Heart left ventricle (tissue), 16 donors: ENCODE measurements at regions not wholly inside any gene's neighbourhood (a gene's known extent, or its start where the extent isn't known, plus 50 kb on each side); places are given as distances from the start of the nearest gene placed in this dataset.
"Not testable (repeated sequence)": the region's sequence is repeated elsewhere in the genome, so short reads cannot be mapped to it uniquely, and the experiment has no call there.

Experiments
- ATAC-seq, 4 donors: fragments of 200-7000 bp; cut with Tn5 transposase; one replicate each; pipeline ENCODE4 v1.9.1; 2020 to 2022; ENCODE audit warnings: moderate library complexity in 4 of 4, mild to moderate bottlenecking in 3 of 4, moderate number of reproducible peaks in 1 of 4
- DNase-seq, 5 donors: peaks; one replicate each; pipeline ENCODE4 v3.0.0-alpha.2; 2020
- H3K27ac ChIP-seq, 12 donors: fragments of 200-600 bp; sonication (generic) in 4 of 12; one replicate each; pipeline versions ENCODE4 v1.5.0 to v1.8.0; 2016 to 2022; ENCODE audit warnings: mild to moderate bottlenecking in 2 of 12
- H3K27me3 ChIP-seq, 9 donors: fragments of 200-600 bp; sonication (generic) in 2 of 9; one replicate each; pipeline versions ENCODE4 v1.5.1 to v1.8.0; 2016 to 2022; ENCODE audit warnings: mild to moderate bottlenecking in 3 of 9
- H3K36me3 ChIP-seq, 9 donors: fragments of 200-600 bp; sonication (generic) in 2 of 9; one replicate each; pipeline versions ENCODE4 v1.5.0 to v1.8.0; 2018 to 2022; ENCODE audit warnings: mild to moderate bottlenecking in 2 of 9
- H3K4me1 ChIP-seq, 12 donors: fragments of 200-600 bp; sonication (generic) in 4 of 12; one replicate each; pipeline versions ENCODE4 v1.5.0 to v1.8.0; 2016 to 2022; ENCODE audit warnings: mild to moderate bottlenecking in 3 of 12
- H3K4me3 ChIP-seq, 12 donors: fragments of 200-600 bp; sonication (generic) in 4 of 12; one replicate each; pipeline versions ENCODE4 v1.5.0 to v1.8.0; 2017 to 2022; ENCODE audit warnings: mild to moderate bottlenecking in 9 of 12, moderate library complexity in 4 of 12
- H3K9me3 ChIP-seq, 12 donors: fragments of 200-600 bp; sonication (generic) in 4 of 12; one replicate each; pipeline versions ENCODE4 v1.5.0 to v1.8.0; 2016 to 2022; ENCODE audit warnings: mild to moderate bottlenecking in 1 of 12
- POLR2A ChIP-seq, 2 donors: fragments of 450-650 bp; IDR thresholded peaks; one replicate each; pipeline ENCODE4 v1.6.1; 2017; ENCODE audit warnings: antibody characterized with exemption in 2 of 2, mild to moderate bottlenecking in 2 of 2, moderate library complexity in 2 of 2
- WGBS, 4 donors: extraction: QIAGEN DNeasy Blood & Tissue Kit in 2 of 4; methylation state at CpG; one replicate each; pipeline versions ENCODE4 v1.1.5 to v1.1.7; 2013 to 2018; 5-methylcytosine and 5-hydroxymethylcytosine counted together
- intact Hi-C, 10 donors: fragments of 100-400 bp; cut with DNase I; formaldehyde crosslinking; loops; one replicate each; pipeline versions ENCODE4 v1.11.1 to v1.14.2; 2022
- TF ChIP-seq, protein P1 (sequence below), 12 donors: fragments of 200-600 bp; sonication (generic) in 4 of 12; IDR thresholded peaks; one replicate each; pipeline versions ENCODE4 v1.5.0 to v1.8.0; 2018 to 2022; ENCODE audit warnings: antibody characterized with exemption in 12 of 12, mild to moderate bottlenecking in 5 of 12
- donor health status: ischemic (EF 13 %, LVEDD 7.1; RV severe dilation, severe dysfunction).
- donor health status: healthy with polysubstance abuse.
- donor health status: DM: no; HTN: yes; CAD: no.
- donor health status: DM: no; HTN: no; CAD: no.
- donor health status: ischemic (EF 25% LVEDD 6.9; RV normal size, moderate dysfunction).
- donor health status: ischemic (EF 25% LVEDD 5.7; RV mildly dilated, moderate dysfunction).
- donor health status: healthy.
- donor health status: DM: yes; HTN: yes; CAD: no.
- donor health status: ischemic (EF 35%, LVEDD 5.7; RV mildly dilated, moderate dysfunction).
- donor health status: nonischemic (EF 11% LVEDD 7.7; RV severe dilation, severe dysfunction).
- donor health status: DM: yes; HTN: yes; CAD: no.
- donor health status: PGD.
- donor health status: ischemic (EF 29% LVEDD 5.4; RV normal size, mild dysfunction).
- donor health status: nonischemic (EF 23%, LVEDD 6.1; RV moderate dilation, normal function).

DNA sequence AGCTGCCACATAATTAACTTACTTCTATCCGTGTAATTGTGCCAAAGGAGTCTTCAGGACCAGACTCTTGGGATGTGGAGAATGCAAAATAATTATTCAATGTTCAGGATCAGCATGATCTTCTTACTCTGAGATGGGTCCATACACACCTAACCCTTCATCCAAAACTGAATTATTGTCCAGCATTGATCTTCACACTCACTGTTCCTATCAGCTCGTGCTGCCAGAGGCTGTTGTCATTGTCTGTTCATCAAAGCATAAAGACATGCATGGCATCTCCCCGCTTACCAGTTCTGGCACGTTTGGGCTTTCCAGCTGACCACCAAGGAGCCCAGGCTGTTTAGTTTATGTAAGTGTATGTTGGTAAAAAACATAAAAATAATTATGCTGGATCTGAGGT lies 1090.7 kb downstream of the DNAJB9 start:
- no peak for TF ChIP-seq POLR2A (IDR thresholded peaks at IDR 0.05)
- TF ChIP-seq, protein P1, sequence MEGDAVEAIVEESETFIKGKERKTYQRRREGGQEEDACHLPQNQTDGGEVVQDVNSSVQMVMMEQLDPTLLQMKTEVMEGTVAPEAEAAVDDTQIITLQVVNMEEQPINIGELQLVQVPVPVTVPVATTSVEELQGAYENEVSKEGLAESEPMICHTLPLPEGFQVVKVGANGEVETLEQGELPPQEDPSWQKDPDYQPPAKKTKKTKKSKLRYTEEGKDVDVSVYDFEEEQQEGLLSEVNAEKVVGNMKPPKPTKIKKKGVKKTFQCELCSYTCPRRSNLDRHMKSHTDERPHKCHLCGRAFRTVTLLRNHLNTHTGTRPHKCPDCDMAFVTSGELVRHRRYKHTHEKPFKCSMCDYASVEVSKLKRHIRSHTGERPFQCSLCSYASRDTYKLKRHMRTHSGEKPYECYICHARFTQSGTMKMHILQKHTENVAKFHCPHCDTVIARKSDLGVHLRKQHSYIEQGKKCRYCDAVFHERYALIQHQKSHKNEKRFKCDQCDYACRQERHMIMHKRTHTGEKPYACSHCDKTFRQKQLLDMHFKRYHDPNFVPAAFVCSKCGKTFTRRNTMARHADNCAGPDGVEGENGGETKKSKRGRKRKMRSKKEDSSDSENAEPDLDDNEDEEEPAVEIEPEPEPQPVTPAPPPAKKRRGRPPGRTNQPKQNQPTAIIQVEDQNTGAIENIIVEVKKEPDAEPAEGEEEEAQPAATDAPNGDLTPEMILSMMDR (IDR thresholded peaks at IDR 0.05): no peak
- intact Hi-C loops: no loop called here
- Histone ChIP-seq H3K36me3 (no peaks in the 10 kb centered on the region), H3K4me1 (no peaks in the 10 kb centered on the region), H3K27ac (no peak overlapping the region), H3K9me3 (no peaks in the 10 kb centered on the region), H3K27me3 (no peaks in the 10 kb centered on the region), H3K4me3 (no peak overlapping the region)
- ATAC-seq (no peak), DNase-seq (no peak)
- 64 to 72% (median 65%) methylated on average over 4 of the region's 4 CpGs for WGBS, 4 donors

DNA sequence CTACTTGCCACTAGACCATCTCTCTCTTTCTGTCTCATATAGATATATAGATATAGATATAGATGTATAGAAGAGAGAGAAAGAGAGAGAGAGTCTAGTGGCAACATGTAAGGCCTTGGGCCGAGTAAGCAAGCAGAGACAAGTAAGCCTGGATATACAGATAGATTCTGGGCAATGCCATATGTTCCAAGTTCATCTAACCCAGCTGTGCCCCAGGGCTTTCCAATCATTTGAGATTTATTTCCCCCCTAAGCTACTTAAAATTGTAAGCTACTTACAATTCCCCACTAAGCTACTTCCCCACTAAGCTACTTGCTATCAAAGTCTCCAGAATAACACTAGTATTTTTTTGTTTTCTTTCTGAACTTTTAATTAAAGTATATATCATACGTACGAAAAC lies 1094.1 kb downstream of the DNAJB9 start:
- H3K27me3 ChIP-seq: no peaks in the 10 kb centered on the region
- ATAC-seq (no peak), DNase-seq (no peak)
- TF ChIP-seq POLR2A (IDR thresholded peaks at IDR 0.05): no peak
- TF ChIP-seq, protein P1 (IDR thresholded peaks at IDR 0.05): no peak
- H3K27ac ChIP-seq: no peak overlapping the region
- H3K4me3 ChIP-seq: no peak overlapping the region
- intact Hi-C loops: no loop called here
- no peaks in the 10 kb centered on the region for H3K9me3 ChIP-seq
- 84 to 91% (median 89%) methylated on average over 3 of the region's 3 CpGs for WGBS, 4 donors
- no peaks in the 10 kb centered on the region for H3K4me1 ChIP-seq
- no peaks in the 10 kb centered on the region for H3K36me3 ChIP-seq

DNA sequence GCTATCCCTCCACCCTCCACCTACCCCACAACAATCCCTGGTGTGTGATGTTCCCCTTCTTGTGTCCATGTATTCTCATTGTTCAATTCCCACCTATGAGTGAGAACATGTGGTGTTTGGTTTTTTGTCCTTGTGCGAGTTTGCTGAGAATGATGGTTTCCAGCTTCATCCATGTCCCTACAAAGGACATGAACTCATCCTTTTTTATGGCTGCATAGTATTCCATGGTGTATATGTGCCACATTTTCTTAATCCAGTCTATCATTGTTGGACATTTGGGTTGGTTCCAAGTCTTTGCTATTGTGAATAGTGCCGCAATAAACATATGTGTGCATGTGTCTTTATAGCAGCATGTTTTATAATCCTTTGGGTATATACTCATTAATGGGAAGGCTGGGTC lies 1117.6 kb downstream of the DNAJB9 start:
- intact Hi-C loops, H3K4me3 ChIP-seq, H3K27me3 ChIP-seq, DNase-seq, H3K9me3 ChIP-seq, ATAC-seq, H3K36me3 ChIP-seq, H3K27ac ChIP-seq, H3K4me1 ChIP-seq: not testable (repeated sequence)
- WGBS, 4 donors: 91 to 96% (median 93%) methylated on average over 2 of the region's 2 CpGs

DNA sequence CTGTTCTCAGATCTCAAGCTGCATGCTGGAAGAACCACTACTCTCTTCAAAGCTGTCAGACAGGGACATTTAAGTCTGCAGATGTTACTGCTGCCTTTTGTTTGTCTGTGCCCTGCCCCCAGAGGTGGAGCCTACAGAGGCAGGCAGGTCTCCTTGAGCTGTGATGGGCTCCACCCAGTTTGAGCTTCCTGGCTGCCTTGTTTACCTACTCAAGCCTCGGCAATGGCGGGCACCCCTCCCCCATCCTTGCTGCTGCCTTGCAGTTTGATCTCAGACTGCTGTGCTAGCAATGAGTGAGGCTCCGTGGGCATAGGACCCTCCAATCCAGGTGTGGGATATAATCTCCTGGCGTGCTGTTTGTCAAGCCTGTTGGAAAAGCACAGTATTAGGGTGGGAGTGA lies 1122.9 kb downstream of the DNAJB9 start:
- intact Hi-C loops: not testable (repeated sequence)
- WGBS, 4 donors: 61 to 80% (median 73%) methylated on average over 3 to 4 of the region's 4 CpGs

DNA sequence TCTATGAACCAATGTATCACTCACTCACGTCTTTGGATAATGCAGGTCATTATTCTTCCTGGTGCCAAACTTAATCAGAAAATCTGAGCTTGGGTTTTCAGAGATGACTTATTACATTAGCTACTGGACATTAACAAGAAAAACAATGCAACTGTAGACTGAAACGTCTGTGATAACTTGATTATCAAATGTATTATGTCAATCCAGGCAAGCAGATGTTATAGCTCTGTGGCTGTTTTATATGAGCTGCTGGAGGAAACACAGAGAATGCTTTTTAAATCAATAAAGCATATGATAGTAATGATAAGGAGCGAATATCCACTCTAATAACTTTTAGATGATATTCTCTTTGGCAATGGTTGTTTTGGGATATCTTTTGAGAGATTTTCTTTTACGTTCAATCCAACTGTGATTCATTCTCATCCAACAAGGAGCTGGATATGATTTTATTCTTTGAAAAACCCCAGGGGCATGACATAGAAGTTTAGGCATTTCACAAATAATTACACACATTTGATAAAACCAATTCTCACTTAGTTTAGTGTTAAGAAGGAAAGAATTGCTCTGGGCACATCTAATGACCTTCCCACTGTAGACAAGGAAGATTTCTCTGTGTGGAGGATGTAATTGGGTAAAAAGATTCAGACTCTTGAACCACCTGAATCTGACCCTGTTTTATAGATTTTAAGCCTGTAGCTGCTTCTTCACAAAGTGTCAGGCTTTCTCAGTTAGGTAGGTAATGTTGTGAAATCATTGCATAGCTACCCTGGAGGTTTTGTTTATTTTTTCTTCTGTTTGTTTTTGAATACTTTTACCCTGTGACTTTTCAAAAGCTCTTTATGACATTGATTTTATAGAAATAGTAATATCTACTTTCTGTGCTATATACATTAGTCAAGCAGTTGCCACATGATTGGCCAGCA lies 1124.7 kb downstream of the DNAJB9 start:
- no peak for DNase-seq
- Histone ChIP-seq H3K36me3 (no peaks in the 10 kb centered on the region), H3K27ac (no peak overlapping the region), H3K4me3 (no peak overlapping the region), H3K27me3 (no peaks in the 10 kb centered on the region), H3K4me1 (no peaks in the 10 kb centered on the region), H3K9me3 (peaks cover 0 to 11% (median 0%) of the 10 kb centered on the region in 12 donors)
- 46 to 52% (median 50%) methylated on average over 4 of the region's 4 CpGs for WGBS, 4 donors
- TF ChIP-seq, protein P1 (IDR thresholded peaks at IDR 0.05): no peak
- no peak for TF ChIP-seq POLR2A (IDR thresholded peaks at IDR 0.05)
- intact Hi-C loops: no loop called here
- no peak for ATAC-seq

More for the DNA sequence above, 1122.9 kb downstream of the DNAJB9 start:
- not testable (repeated sequence) for ATAC-seq, H3K4me3 ChIP-seq, H3K4me1 ChIP-seq, H3K27me3 ChIP-seq, H3K27ac ChIP-seq, H3K36me3 ChIP-seq
- H3K9me3 ChIP-seq: peaks cover 0 to 11% (median 0%) of the 10 kb centered on the region in 12 donors
- DNase-seq: peak in 1 of 5 donors; percentile 37
